GM21786 (cell line): ENCODE measurements at regions not wholly inside any gene's neighbourhood (a gene's known extent, or its start where the extent isn't known, plus 50 kb on each side); places are given as distances from the start of the nearest gene placed in this dataset.
"Not testable (repeated sequence)": the region's sequence is repeated elsewhere in the genome, so short reads cannot be mapped to it uniquely, and the experiment has no call there.

Experiments used
- ATAC-seq: cut with Tn5 transposase; IDR thresholded peaks from one replicate; pipeline ENCODE4 v1.9.1; 2021; ENCODE audit not compliant: unreplicated experiment

- peak; percentile 50 for ATAC-seq
Measured at GRCh38 chr5:114957384-114957783, 212.3 kb downstream of the TRIM36 start.

DNA sequence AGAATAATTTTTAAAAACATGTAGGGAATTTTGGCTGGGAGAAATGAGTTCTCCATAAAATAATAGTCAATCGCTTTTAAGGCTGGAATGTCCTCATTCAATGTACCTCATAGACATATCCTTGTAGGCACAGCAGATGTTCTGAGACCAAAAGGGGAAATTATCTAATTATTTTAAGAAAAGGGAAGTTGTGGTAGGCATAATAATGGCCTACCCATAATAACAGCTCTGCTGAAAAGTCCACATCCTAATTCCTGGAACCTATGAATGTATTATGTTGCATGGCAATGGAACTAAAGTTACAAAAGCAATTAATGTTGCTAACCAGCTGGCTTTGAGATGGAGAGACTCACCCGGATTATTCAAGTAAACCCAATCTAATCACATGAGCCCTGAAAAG lies 216.1 kb downstream of the TRIM36 start:
- peak; percentile 39 for ATAC-seq

DNA sequence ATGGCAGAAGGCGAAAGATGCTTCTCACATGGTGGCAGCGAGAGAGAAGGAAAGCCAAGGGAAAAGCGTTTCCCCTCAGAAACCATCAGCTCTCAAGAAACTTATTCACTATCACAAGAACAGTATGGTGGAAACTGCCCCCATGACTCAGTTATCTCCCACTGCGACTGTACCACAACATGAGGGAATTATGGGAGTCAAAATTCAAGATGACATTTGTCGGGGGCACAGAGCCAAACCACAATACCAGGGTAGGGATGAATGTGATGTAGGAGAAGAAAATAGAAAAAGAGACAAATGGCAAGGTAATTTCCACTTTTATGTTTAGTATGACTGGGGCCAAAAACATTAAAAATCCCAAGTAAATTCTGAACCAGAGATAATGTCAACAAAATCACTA lies 216.8 kb downstream of the TRIM36 start:
- no peak for ATAC-seq

DNA sequence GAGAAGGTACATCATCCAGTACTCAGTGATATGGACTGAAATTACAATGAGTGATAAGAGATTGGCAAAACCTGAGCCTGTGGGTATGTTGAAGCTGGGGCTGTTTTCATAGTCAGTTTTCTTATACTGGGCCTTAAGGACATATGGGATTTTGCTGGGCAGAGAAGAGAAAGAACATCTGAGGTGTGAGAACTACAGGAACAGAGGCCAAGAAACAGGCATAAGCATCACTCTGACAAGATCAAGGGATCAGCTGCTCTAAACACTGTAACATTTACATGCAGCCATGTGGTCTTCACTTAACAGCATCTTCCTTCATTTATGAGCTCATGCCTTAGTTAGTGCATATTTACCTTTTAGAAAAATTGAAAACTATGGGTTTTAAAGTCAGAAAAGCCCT lies 220.0 kb downstream of the TRIM36 start:
- ATAC-seq, result no peak

DNA sequence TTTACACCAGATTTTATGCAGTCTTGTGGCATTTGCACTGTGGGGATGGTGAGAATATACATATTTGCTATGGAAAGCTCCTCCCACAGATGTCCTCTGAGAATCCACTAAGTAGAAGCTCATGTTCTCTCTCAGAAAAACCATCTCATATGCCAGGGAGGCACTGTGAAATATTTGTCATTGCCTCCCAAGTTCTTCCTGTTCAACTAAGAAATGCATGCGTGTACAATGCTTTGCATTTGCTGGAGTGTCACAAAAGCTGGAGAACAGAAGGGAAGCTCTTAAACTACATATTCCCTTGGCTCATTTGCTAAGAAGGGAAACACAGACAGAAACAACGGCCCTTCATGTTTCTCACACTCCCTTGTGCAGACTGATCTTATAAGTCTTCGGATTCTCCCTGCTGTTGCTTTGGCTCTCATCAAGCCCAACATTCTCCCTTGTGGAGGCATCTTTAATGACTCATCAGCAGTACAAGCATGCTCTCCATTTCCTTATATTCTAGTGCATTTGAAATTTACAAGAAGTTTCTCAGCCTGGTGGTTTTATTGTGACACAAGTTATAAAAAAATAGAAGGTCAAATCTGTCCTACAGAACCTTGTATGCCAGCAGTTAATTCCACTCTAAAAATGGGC lies 220.6 kb downstream of the TRIM36 start:
- ATAC-seq, result no peak

DNA sequence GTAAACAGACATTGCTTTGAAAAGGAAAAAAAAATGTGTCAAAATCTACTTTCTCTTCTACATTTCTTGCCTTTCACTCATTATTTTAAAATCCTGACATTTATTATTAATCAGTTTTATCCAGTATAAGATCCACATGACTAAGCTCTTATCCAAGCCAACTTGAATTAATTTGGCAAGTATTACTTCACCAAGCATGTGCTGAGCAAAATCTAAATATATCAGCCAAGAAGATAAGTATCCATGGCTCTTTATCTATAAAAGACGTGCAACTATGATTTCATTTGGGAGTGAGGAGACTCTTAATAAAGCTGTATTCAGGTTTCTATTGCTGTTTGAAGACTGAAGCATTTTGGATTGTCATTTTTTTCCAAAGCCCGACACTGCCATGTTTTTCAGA lies 221.3 kb downstream of the TRIM36 start:
- ATAC-seq, result no peak

DNA sequence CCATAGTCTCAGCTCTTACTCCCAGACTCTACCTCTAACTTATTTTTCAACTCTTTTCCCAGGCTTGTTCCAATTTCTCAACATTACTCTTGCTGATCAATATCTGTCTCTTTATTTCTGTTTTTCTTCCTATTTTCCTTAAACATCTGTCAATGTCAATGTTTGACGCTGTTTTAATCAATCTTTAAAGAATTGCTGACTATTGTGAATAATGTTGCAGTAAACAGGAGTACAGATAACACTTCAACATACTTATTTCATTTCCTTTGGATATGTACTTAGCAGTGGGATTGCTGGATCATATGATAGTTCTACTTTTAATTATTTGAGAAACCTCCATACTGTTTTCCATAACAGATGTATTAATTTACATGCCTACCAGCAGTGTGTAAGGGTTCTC lies 229.0 kb downstream of the TRIM36 start:
- ATAC-seq, result no peak

DNA sequence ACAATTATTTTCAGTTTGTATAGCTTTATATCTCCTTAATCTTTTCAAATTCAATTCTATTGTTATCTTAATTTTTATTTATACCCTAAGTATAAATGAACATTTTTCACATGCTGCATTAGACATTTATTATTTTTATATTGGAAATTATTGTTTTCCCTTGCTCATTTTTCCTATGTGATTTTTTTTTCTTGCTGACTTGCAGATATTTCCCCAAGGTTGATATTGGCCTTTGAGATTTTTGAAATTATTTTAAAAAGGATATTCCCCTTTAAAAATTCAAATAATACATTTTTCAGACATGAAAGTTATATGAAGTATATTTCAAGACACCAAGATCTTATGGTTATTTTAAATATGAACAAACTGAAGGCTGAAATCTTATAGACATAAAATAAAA lies 234.2 kb downstream of the TRIM36 start:
- ATAC-seq, result no peak

DNA sequence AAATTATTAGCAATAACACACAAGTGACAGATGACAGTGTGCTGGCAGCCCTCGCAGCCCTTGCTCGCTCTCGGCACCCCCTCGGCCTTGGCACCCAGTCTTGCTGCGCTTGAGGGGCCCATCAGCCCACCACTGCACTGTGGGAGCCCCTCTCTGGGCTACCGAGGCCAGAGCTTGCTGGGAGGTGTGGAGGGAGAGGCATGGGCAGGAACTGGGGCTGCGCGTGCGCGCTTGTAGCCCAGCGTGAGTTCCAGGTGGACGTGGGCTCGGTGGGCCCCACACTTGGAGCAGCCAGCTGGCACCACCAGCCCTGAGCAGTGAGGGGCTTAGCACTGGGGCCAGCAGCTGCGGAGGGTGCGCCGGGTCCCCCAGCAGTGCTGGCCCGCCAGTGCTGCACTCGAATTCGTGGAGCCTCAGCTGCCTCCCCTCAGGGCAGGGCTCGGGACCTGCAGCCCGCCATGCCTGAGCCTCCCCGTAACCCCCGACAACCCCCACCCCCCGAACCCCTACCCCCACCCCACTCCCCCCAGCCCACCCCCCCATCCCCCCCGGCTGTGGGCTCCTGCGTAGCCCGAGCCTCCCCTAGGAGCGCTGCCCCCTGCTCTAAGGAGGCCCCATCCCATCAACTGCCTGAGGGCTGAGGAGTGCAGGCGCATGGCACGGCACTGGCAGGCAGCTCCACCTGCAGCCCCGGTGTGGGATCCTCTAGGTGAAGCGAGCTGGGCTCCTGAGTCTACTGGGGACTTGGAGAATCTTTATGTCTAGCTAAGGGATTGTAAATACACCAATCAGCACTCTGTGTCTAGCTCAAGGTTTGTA lies 240.9 kb downstream of the TRIM36 start:
- no peak for ATAC-seq

DNA sequence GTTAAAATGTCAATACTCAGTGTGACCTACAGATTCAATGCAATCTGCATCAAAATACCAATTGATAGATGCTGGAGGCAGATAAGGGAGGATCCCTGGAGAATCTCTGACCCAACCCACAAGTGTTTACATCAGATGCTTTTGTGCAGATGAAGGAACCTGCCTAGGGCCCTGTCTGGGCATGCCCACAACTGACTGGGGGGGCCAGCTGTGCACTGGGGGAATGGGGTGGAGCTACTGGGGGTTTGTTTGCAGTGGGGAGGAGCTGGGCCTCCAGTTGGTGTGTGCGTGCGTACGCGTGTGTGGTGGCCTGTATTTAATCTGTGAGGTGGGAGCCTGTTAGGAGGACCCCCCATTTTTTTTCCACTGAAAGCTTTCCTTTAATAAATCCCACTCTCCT lies 244.9 kb downstream of the TRIM36 start:
- no peak for ATAC-seq

- no peak for ATAC-seq
Measured at GRCh38 chr5:114912189-114912920, 257.4 kb downstream of the TRIM36 start.

DNA sequence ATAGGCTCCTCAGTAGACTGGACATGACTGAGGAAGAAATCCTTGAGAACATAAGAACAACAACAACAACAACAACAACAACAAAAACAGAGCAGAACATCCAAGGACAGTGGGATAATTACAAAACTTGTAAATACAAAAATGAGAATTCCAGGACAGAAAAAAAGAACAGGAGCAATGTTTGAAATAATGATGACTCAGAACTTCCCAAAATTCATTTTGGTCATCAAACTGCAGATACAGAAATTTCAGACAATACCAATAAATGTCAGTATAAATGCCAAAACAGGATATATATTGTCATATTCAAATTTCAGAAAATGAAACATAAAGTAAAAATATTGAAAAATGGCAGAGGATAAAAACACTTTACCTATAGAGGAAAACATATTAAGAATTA lies 259.0 kb downstream of the TRIM36 start:
- ATAC-seq, result no peak

DNA sequence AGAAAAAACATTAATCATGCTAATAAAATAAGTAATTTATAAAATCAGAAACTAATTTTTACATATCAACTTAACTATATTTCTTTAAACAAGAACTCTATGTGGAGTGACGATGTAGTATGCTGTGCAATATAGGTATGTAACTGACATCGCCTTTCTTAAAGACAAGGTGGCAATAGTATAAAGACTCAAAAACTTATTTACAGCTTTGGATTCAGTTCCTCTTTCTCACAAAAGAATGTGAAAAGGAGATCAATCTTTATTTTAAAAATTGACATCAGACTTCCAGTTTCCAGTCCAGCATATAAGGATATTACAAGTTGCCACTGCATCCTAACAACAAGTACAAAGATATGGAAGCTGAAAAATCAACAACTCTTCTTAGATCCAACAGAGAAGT lies 260.3 kb downstream of the TRIM36 start:
- ATAC-seq, result no peak

DNA sequence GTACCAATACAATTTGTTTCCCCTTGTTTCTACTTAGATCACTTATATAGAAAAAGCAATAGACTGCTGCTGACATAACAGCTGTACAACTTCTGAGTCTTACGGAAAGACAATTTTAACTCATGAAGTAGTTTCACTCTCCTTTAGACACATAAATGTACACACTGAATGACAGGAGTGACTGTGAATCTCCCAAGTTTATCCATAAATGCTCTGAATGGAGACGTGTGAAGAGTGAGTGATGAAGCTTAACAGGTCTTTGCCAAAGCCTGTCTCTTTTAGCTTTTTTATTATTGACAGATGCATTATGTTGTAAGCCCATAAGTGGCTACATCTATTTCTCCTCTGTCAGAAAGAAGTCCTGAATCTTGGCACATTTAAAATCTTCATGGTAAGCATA lies 265.9 kb downstream of the TRIM36 start:
- ATAC-seq, result no peak

DNA sequence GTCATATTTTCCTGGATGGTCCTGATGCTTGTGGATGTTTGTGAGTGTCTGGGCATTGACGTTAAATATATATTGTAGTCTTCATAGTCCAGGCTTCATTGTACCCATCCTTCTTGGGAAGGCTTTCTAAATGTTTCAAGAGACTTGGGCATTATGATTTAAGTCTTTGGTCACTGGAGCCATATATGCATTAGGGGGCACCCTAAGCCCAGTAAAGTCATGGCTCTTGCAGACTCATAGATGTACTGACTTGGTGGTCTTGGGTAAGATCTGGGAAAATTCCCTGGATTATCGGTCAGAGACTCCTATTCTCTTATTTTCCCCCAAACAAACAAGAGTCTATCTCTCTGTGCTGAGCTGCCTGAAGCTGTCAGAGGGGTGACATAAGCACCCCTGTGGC lies 271.1 kb downstream of the TRIM36 start:
- no peak for ATAC-seq

- ATAC-seq, result no peak
Measured at GRCh38 chr5:114883675-114884074, 286.0 kb downstream of the TRIM36 start.

- no peak for ATAC-seq
Measured at GRCh38 chr5:114859438-114859735, 310.3 kb downstream of the TRIM36 start.

DNA sequence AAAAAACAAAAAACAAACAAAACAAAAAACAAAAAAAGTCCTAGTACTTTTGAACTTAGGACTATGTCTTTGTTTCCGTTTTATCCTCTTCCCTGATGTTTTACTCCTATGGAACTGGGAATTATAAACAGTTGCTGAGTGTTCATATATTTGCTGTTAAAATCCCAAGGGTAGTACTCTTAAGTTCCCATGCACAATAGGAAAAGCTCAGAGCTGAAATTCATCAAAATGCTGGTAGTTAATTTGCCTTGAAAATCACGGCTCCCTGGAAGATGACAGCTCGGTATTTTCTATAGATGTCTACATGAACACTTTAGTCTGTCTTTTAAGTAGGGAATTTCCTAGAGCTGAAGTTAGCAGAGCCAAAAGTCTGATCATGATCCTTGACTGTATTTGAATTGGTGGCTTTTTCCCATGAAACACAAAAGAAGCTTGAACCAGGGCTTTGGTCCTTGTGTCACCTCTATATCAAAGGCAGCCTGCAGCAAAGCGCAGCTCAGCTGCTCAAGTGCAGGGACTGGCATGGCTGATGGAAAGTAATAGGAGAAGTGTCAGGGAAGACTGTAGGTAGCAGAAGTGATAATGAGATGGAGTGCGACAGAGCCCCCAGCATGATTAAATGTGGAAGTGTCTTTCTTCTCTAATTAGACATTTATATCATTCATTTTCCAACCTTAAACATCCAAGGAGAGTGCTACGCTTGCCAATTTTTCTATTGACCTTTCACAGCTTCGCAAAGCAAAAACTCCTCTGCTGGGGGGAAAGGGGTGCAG lies 310.9 kb downstream of the TRIM36 start:
- no peak for ATAC-seq

GRCh38 chr5:114857941-114858551 lies 311.7 kb downstream of the TRIM36 start:
- no peak for ATAC-seq

DNA sequence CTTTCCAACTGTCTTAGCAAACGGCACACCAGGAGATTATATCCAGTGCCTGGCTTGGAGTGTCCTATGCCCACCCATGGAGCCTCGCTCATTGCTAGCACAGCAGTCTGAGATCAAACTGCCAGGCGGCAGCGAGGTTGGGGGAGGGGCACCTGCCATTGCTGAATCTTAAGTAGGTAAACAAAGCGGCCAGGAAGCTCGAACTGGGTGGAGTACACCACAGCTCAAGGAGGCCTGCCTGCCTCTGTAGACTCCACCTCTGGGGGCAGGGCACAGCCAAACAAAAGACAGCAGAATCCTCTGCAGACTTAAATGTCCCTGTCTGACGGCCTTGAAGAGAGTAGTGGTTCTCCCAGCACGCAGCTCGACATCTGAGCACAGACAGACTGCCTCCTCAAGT lies 325.0 kb downstream of the TRIM36 start:
- not testable (repeated sequence) for ATAC-seq

DNA sequence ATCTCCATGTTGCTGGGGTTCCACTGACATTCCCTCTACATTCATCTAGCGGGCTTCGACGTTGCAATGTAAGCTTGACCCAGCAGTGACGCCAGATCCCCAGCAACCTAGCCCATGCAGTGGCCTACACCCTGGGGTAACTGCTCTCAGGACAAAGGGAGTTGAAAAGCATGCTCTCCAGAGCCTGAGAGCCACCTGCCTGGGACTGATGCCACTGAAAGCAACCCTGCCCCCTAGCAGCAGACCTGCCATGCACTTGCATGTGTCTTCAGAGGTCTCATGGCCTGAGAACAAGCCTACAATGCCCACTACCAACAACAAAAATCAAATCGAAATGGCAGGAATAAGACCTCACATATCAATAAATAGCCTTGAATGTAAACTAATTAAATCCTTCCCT lies 330.3 kb downstream of the TRIM36 start:
- no peak for ATAC-seq
